NCI-H128 (cell line): ENCODE measurements at regions not wholly inside any gene's neighbourhood (a gene's known extent, or its start where the extent isn't known, plus 50 kb on each side); places are given as distances from the start of the nearest gene placed in this dataset.

Experiments
- DNase-seq: peaks from one replicate; lab custom pipeline; 2025; ENCODE audit not compliant: unreplicated experiment; lab: John Stamatoyannopoulos, UW

DNA sequence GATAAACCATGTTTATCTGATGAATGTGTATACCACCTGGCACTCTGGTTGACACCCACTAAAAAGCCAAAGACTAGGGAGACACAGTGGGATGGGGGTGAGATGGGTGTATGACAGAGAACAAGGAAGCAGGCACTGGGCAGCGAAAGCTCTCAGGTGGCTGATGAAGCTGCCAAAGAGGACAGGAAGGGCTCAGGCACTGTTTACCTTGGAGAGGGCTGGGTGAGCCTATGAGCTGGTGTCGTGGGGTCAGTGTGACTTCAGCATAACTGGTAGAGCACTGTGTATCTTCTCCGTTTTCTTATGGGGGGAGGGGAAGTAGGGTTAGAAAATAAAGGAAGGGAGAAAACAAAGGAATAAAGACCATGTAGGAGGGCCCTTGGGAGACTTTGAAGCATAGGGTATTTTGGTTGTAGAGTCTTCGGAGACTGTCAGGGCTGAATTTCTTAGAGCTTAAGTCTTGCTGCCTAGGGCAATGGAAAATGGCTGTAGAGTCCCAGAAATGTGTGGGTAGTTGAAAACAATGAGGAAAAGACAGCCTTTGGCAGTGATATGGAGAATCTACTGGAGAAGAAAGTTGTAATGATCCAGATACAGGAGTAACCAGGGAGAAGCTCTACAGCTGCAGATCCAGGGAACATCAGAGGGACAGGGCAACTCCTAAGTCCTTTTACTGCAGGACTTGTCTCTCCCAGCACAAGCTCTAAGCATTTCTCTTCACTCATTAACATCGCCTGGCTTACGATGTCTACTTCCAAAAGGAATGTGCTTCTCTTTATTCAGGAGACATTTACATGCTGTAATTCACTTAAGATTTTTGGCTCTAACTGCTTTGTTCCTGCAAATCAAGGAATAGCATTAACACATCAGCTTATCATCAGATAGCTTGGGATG lies 120.0 kb downstream of the AQP4 start:
- no peak for DNase-seq

DNA sequence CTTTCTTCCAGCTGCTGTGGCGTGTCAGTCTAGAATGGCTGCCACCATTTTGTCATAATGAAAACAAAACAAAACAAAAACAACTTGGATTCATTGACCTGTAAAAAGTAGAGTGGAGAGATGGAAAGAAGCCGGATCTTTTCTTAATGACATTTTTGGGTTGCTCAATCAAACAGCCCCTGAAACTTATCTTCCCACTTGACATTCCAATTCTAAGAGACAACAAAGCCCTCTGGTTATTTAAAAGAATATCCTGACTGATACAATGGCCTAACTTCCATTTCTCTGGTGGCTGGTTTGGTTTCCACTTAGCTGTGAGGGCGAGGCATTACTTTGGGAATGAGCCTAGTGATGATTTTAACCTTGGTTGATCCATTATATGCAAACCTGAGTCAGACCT lies 123.7 kb downstream of the AQP4 start:
- no peak for DNase-seq

DNA sequence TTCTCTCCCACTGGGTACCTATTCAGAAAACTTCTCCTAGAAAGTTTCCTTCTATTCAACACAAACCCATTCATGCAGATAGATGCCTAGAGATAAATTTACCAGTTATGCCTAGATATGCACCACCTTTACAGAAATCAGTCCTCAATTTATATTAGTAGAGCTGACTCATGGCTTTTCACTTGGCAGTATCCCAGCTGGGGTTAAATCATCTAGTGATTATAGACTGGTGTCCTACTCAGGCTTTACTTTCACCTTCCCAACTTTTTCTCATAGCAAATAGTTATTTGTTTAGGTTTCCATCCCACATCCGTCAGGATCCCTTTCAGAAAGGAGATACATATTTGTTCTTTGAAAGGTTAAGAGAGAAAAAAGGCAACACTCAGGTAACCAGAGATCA lies 124.5 kb downstream of the AQP4 start:
- no peak for DNase-seq

DNA sequence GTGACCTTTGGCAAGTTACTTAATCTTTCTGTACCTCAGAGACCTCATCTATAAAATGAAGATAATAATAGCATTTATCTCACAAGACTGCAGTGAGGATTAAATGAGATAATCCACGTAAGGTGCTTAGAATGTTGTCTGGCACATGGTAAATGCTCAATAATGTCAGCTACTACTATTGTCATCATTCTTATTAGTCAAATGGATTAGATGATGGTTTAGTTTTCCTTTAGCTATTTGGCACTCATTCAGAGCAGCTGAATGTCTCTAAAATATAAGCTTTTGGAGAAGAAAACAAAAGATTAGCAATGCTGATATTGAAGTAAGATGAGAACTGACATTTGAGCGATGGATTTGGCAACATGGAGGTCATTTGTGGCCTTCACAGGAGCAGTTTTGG lies 125.1 kb downstream of the AQP4 start:
- DNase-seq = no peak

DNA sequence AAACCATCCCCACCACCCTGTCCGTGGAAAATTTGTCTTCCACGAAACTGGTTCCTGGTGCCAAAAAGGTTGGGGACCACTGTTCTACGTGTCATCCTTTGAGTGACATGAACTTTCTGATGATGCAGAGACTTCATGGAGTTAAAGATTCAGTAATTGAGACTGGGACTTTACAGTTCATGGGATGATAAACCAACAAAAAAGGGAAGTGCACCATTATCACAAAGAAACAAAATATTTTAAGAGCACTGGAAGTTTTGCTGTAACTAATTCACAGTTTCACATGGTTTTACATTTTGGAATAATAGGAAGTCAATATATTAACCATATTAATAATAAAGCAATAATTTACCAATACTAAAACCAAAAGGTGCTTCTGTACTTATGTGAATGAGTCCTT lies 126.8 kb downstream of the AQP4 start:
- DNase-seq = no peak

DNA sequence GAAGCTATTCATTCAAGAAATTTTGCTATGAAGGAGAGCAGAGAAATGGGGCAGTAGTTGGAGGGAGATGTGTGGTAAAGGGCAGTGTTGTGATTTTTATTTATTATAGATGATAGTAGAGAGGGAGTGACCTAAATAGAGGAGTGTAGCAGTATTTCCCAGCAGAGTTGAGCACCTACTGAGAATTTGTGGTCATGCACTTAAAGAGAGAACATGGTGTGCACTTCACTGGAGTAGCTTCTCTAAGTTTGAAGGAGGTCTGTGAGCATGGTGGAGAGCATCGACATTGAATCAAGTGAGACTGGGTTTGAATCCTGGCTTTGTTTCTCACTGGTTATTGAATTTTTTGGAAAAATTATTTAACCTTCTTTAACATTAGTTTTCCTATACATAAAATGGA lies 129.2 kb downstream of the AQP4 start:
- DNase-seq = no peak

DNA sequence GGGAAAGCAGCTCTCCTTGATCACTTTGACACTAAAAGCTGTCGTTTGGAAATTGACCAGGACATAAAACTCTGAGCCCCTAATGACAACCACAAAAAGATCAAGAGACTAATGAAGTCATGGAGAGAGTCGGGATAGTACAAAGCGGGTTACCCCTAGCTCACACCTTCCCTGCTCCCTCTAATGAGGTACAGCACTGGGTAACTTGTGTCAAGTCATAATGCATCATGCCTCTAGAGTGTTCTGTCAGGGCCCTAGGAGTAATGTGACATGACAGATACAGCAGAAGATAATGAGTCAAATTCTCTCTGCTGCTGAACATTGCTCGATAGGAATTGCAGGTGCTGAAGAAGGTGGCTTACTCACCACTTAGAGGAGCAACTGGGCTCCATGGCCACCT lies 130.7 kb downstream of the AQP4 start:
- no peak for DNase-seq

DNA sequence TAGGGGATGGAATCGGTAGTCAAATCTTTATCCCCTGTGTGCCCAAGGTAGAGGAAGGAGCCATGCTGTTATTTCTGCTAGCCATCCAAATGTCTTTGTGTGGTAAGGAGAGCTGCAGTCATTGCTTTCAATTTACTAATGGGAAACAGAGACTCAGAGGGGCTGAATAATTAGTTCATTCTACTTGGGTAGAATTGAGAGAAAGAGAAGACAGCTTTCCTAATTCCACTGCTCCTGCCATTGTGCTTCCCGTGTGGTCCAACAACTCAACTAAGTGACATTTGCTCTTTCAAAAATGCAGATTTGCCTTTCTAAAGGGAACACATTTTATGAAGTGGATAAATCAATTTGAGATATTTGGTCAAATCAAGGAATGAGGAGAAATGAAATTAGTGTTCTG lies 136.1 kb downstream of the AQP4 start:
- no peak for DNase-seq

DNA sequence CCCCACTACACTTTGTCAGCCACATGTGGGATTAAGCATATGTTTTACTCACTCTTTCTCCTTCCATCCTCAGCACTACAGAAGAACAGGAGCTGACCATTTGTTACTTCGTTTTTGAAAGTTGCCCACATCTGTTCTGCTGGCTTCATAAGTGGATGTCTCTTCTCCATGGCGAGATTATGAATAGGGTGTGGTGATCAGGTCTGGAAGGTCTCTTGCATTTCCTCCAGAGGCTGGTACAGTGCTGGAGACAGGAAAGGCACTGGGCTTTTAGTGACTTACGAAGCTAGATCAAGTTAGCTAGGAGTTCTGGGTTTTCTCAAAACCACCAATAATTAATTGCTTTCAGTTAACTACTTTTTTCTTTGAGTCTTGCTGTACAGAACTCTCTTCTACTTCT lies 136.5 kb downstream of the AQP4 start:
- no peak for DNase-seq

DNA sequence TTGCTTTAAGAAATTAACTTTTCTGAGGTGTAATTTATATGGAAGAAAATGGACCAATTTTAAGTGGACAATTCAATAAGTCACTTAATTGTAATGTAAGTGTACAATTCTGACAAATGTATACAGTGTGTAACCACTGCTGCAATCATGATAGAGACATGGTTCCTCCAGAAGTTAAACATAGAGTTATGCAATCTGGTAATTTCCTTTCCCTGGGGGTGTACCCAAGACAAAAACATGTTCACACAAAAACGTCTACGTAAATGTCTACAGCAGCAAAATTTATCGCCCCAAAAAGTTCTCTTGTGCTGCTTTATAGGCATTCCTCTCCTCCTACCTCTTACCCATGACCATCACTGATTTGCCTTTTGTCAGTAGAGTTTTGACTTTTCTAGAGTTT lies 141.5 kb downstream of the AQP4 start:
- DNase-seq = no peak

DNA sequence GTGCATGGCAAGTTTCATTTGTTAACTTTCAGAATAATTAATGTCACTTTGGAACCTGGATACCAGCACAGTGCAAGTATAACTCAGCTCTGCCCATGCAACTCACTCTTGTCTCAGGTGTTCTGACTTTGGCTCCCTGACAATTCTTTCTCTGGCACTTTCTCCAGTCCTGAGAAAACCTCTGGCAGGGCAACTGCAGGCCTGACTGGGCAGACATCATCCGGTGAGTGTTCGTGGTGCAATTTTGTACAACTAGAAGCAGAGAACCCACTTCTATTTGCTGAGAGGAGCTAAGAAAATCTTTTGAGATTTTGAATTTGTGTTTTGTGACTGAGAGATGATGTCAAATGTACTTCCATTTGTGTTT lies 143.0 kb downstream of the AQP4 start:
- DNase-seq = no peak

DNA sequence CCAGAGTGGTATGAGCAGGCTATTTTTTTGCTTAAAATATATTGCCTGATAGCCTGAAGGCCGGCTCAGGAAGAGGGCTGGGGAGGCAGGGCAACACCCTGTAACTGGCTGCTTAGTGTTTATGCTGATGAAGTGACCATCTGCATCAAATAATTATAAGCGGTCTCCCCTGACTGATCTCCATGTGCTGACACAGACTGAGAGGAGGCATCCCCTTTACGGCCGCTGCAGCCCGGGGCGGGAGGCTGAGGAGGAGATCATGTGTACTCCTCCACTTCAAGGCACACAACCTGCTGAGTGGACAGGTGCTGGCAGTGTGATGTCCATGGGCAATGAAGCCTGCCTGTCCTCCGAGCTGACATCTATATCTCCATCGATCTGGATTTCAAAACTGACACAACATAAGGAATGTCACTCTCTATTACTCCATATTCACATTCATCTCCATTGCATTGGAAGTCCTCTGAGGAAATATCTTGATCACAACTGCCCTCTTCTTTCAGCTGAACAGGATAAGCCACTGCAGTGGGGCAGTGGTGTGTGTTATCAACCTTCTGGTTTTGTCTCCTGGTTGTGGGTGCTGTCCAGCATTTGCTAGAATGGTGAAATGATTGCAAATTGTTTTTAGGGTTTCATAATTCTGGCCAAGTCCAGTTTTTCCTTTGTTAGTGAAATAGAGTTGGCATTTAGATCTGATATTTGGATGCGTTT lies 143.5 kb downstream of the AQP4 start:
- DNase-seq = no peak

DNA sequence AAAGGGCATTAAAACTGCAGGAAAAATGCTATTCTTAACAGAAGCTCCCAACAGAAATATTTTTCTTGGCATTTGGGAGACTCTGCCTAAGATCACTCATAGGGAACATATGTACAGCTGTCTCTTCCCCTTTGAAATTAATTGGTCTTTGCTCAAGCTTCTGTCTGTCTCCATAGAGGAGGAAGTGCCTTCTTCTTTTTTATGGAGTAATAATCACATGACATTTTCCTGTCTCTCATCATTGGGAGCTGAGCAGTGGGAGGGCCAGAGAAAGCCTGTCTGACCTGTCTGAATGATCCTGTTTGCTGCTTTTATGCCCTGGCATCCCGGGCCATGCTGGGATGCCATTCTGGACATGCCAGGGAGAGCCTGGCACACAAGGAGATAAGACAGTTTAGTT lies 145.6 kb downstream of the AQP4 start:
- no peak for DNase-seq

DNA sequence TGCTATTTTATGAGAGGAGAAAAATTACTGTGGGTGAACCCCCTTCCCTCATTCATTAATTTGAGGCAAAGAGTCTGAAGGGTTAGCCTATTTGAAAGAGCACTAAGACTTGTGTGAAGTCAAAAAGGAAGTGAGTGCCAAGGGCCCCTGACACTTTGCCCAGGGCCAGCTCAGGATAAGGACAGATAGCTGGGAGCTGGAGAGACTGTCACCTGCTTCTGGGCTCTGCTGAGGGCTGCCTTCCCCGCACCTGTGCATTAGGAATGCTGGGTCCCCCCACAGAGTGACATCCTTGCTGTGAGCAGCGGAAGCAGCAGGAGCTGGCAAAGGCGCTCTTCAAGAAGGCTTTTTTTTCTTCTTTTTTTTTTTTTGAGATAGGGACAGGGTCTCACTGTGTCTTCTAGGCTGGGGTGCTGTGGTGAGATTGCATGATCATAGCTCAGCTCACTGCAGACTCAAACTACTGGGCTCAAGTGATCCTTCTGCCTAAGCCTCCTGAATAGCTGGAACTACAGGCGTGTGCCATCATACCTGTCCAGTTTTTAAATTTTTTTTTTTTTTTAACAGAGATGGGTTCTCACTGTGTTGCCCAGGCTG lies 148.3 kb downstream of the AQP4 start:
- DNase-seq = no peak

DNA sequence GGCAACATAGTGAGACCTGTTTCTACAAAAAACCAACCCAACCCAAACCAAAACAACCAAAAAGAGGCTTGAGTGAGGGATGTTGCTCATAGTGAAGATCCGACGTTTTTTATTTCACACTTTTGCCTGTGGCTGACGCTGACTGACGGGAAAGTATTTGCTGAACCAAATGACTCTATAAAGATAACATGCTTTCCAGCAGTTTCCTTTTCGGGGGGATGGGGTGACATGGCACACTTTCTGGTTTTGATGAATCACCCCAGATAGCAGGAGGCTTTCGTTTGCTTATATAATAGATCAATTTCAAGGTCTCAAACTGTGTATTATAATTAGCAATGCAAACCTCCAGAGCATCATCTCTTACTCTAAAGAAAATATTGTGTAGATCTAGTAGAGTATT lies 150.8 kb downstream of the AQP4 start:
- DNase-seq = no peak

DNA sequence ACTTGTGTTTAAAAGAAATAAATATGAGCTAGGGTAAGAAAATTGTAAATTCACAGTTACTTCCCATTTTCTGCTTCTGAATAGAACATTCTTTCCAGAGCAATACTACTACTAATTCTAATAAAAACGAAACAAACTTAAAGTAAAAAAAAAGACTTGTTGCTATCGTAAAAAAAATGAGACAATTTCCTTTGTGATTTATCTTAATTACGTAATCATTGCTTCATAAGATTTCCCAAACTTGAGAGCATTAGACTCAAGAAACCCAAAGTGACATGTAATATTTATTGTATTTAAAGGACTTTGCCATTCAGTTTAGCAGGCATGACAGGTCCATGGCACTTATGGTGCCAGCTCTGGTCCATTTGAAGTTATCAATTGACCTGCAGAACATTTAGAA lies 153.8 kb downstream of the AQP4 start:
- DNase-seq = no peak

DNA sequence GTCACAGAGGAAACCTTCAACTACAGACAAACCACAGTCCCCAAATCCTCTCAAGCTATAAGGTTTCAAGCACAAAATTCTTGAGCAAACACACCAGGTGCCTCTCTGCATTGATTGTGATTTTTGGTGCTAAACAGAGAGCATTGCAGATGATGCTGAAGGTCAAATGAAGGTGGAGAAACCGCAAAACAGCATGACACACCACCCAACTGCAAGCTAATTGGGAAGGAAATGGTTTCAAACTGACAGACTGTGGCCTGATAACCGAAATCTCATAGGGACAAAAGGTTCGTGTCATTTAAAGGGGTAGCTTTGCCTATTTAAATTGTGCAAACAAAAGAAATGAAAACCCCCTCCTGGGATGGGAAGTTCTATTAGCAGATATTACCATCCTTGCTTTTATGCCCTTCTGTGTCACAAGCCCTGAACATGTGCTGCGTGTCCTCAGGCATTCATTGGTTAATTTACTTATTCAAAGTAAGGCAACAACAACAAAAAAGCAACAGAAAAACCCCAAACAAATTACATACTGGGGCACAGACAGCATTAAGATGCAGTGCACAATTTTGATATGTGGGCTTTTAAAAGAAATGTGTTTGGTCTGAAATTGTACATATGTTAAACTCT lies 154.9 kb downstream of the AQP4 start:
- no peak for DNase-seq

DNA sequence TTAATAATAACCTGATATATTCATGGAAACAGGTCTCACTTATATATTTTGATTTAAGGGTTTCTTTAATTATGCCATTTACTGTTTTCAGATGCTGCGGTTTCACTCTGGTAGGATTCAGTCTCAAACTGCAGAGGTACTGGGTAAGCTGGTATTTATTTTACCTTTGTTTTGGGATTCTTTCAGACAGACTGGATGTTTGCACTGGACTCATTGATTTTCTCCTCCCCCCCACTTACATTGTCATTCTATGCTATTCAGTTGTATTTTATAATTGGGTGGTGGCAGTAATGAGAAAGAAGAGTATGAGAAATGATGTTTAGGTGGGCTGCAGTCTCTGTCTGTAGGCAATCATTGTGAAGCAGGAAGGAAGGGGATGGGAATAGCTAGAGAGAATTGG lies 155.6 kb downstream of the AQP4 start:
- no peak for DNase-seq

DNA sequence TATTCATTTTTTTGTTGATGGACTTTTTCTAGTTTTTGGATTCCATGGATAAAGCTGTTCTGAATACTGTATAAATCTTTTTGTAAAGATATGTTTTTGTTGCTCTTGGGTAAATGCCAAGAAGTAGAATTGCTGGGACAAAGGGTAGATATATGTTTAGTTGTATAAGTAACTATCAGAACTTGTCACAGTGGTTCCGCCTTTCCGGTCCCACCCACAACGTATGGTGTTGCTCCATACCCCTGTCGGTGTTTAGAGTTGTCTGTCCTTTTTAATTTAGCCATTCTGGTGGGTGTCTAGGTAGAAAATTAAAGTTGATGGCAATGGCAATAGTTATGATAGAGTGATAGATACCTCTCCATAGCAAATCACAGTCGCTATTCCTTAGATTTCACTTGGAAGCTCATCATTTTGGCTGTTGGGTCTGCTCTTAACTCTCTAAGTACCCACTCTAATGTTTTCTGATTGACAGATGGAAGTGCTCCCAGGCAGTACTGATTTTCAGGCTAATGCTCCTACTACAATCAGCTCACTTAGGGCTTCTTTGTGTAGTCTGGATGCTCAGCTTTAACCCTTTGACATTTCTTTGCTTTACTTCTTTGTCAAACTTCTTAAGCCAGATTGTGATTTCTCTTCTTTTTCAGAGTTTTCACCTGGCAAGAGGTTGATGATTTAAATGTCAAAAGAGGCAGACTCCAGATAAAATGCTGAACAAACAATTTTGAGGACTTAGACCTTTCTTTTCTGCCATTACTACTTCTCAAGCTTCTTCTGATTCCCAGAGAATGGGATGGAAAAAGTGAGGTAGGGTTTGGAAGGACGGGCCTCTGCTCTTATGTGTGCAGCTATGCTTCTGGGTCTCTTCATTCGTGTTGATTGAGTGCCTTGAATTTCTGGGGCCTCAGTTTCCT lies 156.4 kb downstream of the AQP4 start:
- no peak for DNase-seq

DNA sequence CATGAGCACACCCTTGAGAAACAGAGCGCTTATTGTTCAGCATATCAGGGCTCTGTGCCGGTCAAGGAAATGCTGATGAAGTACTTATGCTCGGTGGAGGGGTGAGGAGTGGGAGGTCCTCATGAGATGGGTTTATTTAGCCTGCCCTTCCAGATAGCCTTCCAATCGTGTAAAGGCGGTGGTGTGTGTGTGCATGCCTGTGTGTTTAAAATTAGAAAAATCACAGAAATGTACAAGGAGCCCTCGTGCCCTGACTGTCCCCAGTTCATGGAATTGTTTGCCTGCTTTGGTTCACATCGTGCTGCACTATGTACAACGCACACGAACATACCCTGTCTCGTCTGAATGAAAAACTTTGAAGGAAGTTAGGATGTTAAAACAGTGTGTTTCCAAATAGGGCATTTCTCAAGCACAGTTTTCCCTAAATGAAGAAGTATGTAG lies 158.6 kb downstream of the AQP4 start:
- no peak for DNase-seq

DNA sequence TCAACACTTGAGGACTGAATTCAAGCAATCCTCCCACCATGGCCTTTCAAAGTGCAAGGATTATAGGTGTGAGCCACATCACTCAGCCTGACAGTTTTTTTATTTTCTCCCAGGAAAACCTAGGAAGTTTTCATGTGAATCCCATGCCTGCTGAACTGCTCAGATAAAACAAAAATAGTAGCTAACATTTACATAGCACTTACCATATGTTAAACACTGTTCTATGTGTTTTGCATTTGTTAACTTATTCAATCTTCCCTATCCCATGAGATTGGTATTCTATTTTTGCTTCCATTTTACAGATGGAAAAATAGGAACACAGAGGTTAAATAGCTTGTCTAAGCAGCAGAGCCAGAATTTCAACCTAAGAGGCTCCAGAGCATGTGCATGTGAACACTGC lies 157.4 kb upstream of the KCTD1 start:
- DNase-seq = no peak
